K562 (cell line): ENCODE measurements at regions not wholly inside any gene's neighbourhood (a gene's known extent, or its start where the extent isn't known, plus 50 kb on each side); places are given as distances from the start of the nearest gene placed in this dataset.

Source experiments
- ATAC-seq: fragments of 200-7000 bp; cut with Tn5 transposase; 3 replicates; pipeline ENCODE4 v1.9.1; 2020; ENCODE audit warnings: moderate library complexity
- BruUV-seq: library from RNA; stranded (reverse); fragments of 400-500 nt; replicated peaks from 2 replicates; lab custom pipeline; 2021; lab: Mats Ljungman, UMichigan
- CTCF ChIA-PET: fragments of 300-600 bp; formaldehyde crosslinking; extraction: SDS; loops from one replicate; lab custom pipeline; 2021; ENCODE audit warnings: low intra/inter-chr PET ratio; lab: Yijun Ruan, JAX
- POLR2A ChIA-PET: fragments of 300-600, 350-650 bp; sonication (Branson Sonifier 250); formaldehyde crosslinking; extraction: SDS; loops from one replicate; lab custom pipeline; 2021; ENCODE audit warnings: antibody characterized with exemption, inconsistent platforms; lab: Yijun Ruan, JAX
- DNase-seq, 4 experiments: peaks; one replicate each; pipeline versions ENCODE4 v3.0.0 to v3.0.0-alpha.2; 2011 to 2018; ENCODE audit warnings: low spot score in 3 of 4, mixed read lengths in 3 of 4; ENCODE audit errors: extremely low read depth in 1 of 4
- FAIRE-seq: peaks from 2 replicates; lab custom pipeline; 2011; peaks lifted over from hg19 to GRCh38; lab: Jason Lieb, UNC
- H2AFZ ChIP-seq: 2 replicates; pipeline ENCODE4 v1.6.0; 2011; ENCODE audit warnings: low read depth, low read length, control low read depth, inconsistent platforms
- H3K27ac ChIP-seq: fragments of 200-600 bp; 3 replicates; pipeline ENCODE4 v1.8.0; 2011; ENCODE audit warnings: low read depth, mild to moderate bottlenecking, control low read depth, inconsistent platforms, low read length, moderate library complexity, mixed read lengths; ENCODE audit errors: extremely low read depth
- H3K27me3 ChIP-seq, 2 experiments: fragments of 300-600 bp in 1 of 2; 2 replicates in 1 of 2; 3 replicates in 1 of 2; pipeline versions ENCODE4 v1.6.0 to v1.8.0; 2011; ENCODE audit warnings: inconsistent platforms in 2 of 2, low read length in 2 of 2, mild to moderate bottlenecking in 1 of 2, mixed read lengths in 1 of 2, moderate library complexity in 1 of 2; ENCODE audit not compliant: control insufficient read depth in 2 of 2, insufficient read depth in 2 of 2
- H3K36me3 ChIP-seq: fragments of 300-600 bp; 3 replicates; pipeline ENCODE4 v1.8.0; 2011; ENCODE audit warnings: mild to moderate bottlenecking, low read length, inconsistent platforms; ENCODE audit not compliant: control insufficient read depth, insufficient read depth
- H3K4me1 ChIP-seq, 2 experiments: fragments of 200-600 bp in 1 of 2; replicated peaks in 1 of 2; 2 replicates in 1 of 2; 3 replicates in 1 of 2; pipeline versions ENCODE4 v1.5.1 to v1.8.0; 2011; ENCODE audit warnings: inconsistent platforms in 2 of 2, low read length in 2 of 2, mild to moderate bottlenecking in 1 of 2, mixed read lengths in 1 of 2, moderate library complexity in 1 of 2; ENCODE audit not compliant: control insufficient read depth in 2 of 2, insufficient read depth in 2 of 2
- H3K4me2 ChIP-seq: 2 replicates; pipeline ENCODE4 v1.6.1; 2011; ENCODE audit warnings: low read length, control low read depth, inconsistent platforms, mixed read lengths; ENCODE audit not compliant: insufficient read depth
- H3K4me3 ChIP-seq: fragments of 200-600 bp; sonication (generic), shearing (Covaris generic); 2 replicates; pipeline ENCODE4 v1.5.1; 2016; ENCODE audit warnings: control low read depth, inconsistent platforms
- H3K79me2 ChIP-seq: fragments of 200-600 bp; 3 replicates; pipeline ENCODE4 v1.8.0; 2011; ENCODE audit warnings: low read length, inconsistent platforms; ENCODE audit not compliant: control insufficient read depth, insufficient read depth
- H3K9ac ChIP-seq, 2 experiments: 2 replicates each; pipeline versions ENCODE4 v1.6.0 to v1.6.1; 2011; ENCODE audit warnings: low read depth in 2 of 2, low read length in 2 of 2, control low read depth in 1 of 2, inconsistent platforms in 1 of 2, mild to moderate bottlenecking in 1 of 2, mixed read lengths in 1 of 2; ENCODE audit not compliant: insufficient read depth in 1 of 2
- H3K9me1 ChIP-seq: one replicate; pipeline ENCODE4 v1.6.0; 2011; ENCODE audit warnings: inconsistent platforms, mild to moderate bottlenecking, low read length, moderate library complexity; ENCODE audit not compliant: control insufficient read depth, insufficient read depth
- H3K9me3 ChIP-seq: replicated peaks from 2 replicates; pipeline ENCODE4 v1.5.1; 2011; ENCODE audit warnings: low read depth, low read length, inconsistent platforms; ENCODE audit not compliant: control insufficient read depth, insufficient read depth
- H4K20me1 ChIP-seq: replicated peaks from 2 replicates; pipeline ENCODE4 v1.6.1; 2011; ENCODE audit warnings: low read length, inconsistent platforms, mixed read lengths; ENCODE audit not compliant: control insufficient read depth, insufficient read depth
- GABPB1 ChIP-seq: sonication (generic); formaldehyde crosslinking; IDR thresholded peaks from 2 replicates; pipeline ENCODE4 v1.8.0; 2022; ENCODE audit warnings: mild to moderate bottlenecking, missing genetic modification reagents
- IRF2 ChIP-seq: sonication (generic); formaldehyde crosslinking; IDR thresholded peaks from 2 replicates; pipeline ENCODE4 v1.8.1; 2022; ENCODE audit warnings: mild to moderate bottlenecking, missing genetic modification reagents
- KAT2B ChIP-seq: IDR thresholded peaks from one replicate; pipeline ENCODE4 v1.6.1; 2012; ENCODE audit warnings: low read depth, mild to moderate bottlenecking, control low read depth, inconsistent platforms, low read length, moderate library complexity
- LCOR ChIP-seq: sonication (generic); formaldehyde crosslinking; IDR thresholded peaks from 2 replicates; pipeline ENCODE4 v1.8.0; 2022; ENCODE audit warnings: mild to moderate bottlenecking, missing genetic modification reagents
- MIER1 ChIP-seq: fragments of 450-650 bp; IDR thresholded peaks from 2 replicates; pipeline ENCODE4 v1.6.1; 2016; ENCODE audit warnings: antibody characterized with exemption, mild to moderate bottlenecking, low read depth
- RBM22 ChIP-seq: fragments of 200-400 bp; formaldehyde crosslinking; IDR thresholded peaks from 2 replicates; pipeline ENCODE4 v1.6.1; 2018; ENCODE audit warnings: low read length, low read depth; ENCODE audit not compliant: poor library complexity, severe bottlenecking
- SRF ChIP-seq, 2 experiments: fragments of 250-450, 450-650 bp in 1 of 2; sonication (Bioruptor Pico) in 1 of 2; sonication (generic) in 1 of 2; formaldehyde crosslinking; IDR thresholded peaks; 2 replicates each; pipeline versions ENCODE4 v1.5.0 to v1.5.1; 2020 to 2022; ENCODE audit warnings: mild to moderate bottlenecking in 1 of 2, missing genetic modification reagents in 1 of 2
- SRSF7 ChIP-seq: fragments of 200-400 bp; formaldehyde crosslinking; optimal IDR thresholded peaks from 2 replicates; pipeline ENCODE3; 2017; ENCODE audit warnings: mild to moderate bottlenecking, low read depth, low read length
- TGIF2 ChIP-seq: sonication (generic); formaldehyde crosslinking; IDR thresholded peaks from 2 replicates; pipeline ENCODE4 v1.8.1; 2022; ENCODE audit warnings: mild to moderate bottlenecking, missing genetic modification reagents, moderate library complexity
- ZFP30 ChIP-seq: fragments of 250-450 bp; sonication (Bioruptor Pico); IDR thresholded peaks from 2 replicates; pipeline ENCODE4 v1.8.0; 2022; ENCODE audit warnings: moderate library complexity, mild to moderate bottlenecking, inconsistent platforms, borderline replicate concordance
- ZNF3 ChIP-seq: fragments of 250-450 bp; sonication (Bioruptor Pico); IDR thresholded peaks from 2 replicates; pipeline ENCODE4 v1.5.0; 2021; ENCODE audit warnings: mild to moderate bottlenecking, moderate library complexity
- WGBS: fragments of 100-300 bp; shearing (Covaris generic); methylation state at CpG from one replicate; pipeline ENCODE4 v1.1.6; 2016; ENCODE audit warnings: low coverage, mixed read lengths; ENCODE audit not compliant: insufficient coverage; ENCODE audit errors: missing lambda C conversion rate; 5-methylcytosine and 5-hydroxymethylcytosine counted together
- in situ Hi-C: fragments of 300-500 bp; cut with MboI; formaldehyde crosslinking; loops from 4 replicates; pipeline ENCODE4 v1.15.0; 2018; ENCODE audit warnings: inconsistent platforms, mixed read lengths
- intact Hi-C: fragments of 100-400 bp; cut with micrococcal nuclease; formaldehyde crosslinking; loops from 2 replicates; pipeline ENCODE4 v1.14.2; 2022
- TF ChIP-seq, protein P1 (sequence below), 2 experiments: fragments of 450-650 bp in 1 of 2; IDR thresholded peaks; 2 replicates each; pipeline ENCODE4 v1.6.1; 2011 to 2017; ENCODE audit warnings: low read depth in 2 of 2, antibody characterized with exemption in 1 of 2, borderline replicate concordance in 1 of 2, low read length in 1 of 2, mild to moderate bottlenecking in 1 of 2, mixed read lengths in 1 of 2; ENCODE audit not compliant: control insufficient read depth in 1 of 2

DNA sequence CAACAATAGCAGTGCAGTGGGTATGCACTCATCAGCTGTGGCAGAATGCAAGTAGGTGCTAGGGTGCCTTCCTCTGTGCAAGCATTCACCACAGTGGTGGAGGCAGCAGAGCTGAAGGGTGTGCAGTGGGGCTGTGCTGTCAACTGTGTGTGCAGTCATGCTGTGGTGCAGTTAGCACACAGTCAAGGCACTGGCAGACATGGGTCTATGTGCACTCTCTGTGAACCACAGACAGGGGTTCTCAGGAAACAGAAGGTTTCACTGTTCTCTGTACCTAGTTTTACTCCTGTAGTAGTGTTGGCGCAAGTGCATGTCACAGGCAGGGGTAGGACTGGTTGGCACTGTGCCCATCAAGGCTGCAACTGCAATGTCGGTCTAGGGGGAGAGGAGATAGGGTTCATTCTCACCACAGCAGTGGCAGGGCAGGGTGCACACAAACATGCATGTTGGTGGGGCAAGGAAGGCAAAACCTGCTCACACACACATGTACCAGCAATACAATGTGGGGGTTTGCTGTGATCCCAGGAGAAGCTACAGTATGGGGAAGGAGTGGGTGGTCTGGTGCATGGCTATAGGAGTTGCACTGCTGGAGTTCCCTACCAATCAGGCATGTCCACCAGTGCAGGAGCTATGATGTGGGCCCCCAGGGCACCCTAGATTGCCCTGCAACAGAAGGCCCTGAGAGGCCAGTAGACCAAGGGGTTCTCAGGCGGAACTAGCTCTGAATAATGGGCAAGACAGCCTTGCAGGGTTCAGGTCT, 242.7 kb upstream of the DDX18 start:
- Histone ChIP-seq H3K9me1 (no peaks in the 10 kb centered on the region), H3K79me2 (no peaks in the 10 kb centered on the region), H4K20me1 (no peaks in the 10 kb centered on the region), H3K36me3 (no peaks in the 10 kb centered on the region), H3K27ac (no peak overlapping the region), H3K4me1 (no peaks in the 10 kb centered on the region), H2AFZ (no peak overlapping the region), H3K27me3 (no peaks in the 10 kb centered on the region), H3K9me3 (no peaks in the 10 kb centered on the region), H3K4me2 (no peak overlapping the region)
- intact Hi-C loops: no loop called here
- DNase-seq (no peak), FAIRE-seq (no peak)
- CTCF ChIA-PET: no interaction called here
- no TSS peak for BruUV-seq
- WGBS: 0% methylated on average over 3 of the region's 3 CpGs
- POLR2A ChIA-PET: no interaction called here
- in situ Hi-C loops: no loop called here
- TF ChIP-seq GABPB1 (no peak), SRF (CRISPR knock-in tag; IDR thresholded peaks at IDR 0.05) (no peak), ZNF3 (no peak), RBM22 (no peak), ZFP30 (CRISPR knock-in tag) (no peak), LCOR (no peak), TGIF2 (CRISPR knock-in tag) (no peak), KAT2B (no peak), IRF2 (CRISPR knock-in tag) (no peak), SRSF7 (no peak), MIER1 (no peak)
- TF ChIP-seq, protein P1, sequence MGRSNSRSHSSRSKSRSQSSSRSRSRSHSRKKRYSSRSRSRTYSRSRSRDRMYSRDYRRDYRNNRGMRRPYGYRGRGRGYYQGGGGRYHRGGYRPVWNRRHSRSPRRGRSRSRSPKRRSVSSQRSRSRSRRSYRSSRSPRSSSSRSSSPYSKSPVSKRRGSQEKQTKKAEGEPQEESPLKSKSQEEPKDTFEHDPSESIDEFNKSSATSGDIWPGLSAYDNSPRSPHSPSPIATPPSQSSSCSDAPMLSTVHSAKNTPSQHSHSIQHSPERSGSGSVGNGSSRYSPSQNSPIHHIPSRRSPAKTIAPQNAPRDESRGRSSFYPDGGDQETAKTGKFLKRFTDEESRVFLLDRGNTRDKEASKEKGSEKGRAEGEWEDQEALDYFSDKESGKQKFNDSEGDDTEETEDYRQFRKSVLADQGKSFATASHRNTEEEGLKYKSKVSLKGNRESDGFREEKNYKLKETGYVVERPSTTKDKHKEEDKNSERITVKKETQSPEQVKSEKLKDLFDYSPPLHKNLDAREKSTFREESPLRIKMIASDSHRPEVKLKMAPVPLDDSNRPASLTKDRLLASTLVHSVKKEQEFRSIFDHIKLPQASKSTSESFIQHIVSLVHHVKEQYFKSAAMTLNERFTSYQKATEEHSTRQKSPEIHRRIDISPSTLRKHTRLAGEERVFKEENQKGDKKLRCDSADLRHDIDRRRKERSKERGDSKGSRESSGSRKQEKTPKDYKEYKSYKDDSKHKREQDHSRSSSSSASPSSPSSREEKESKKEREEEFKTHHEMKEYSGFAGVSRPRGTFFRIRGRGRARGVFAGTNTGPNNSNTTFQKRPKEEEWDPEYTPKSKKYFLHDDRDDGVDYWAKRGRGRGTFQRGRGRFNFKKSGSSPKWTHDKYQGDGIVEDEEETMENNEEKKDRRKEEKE (IDR thresholded peaks at IDR 0.05; ENCODE audit: borderline replicate concordance in 1 of 2, control insufficient read depth in 1 of 2, low read depth in 2 of 2, low read length in 1 of 2): no peak
- TF ChIP-seq, all 486 proteins: peak for 0
- H3K4me3 ChIP-seq: no peak overlapping the region
- no peak for ATAC-seq
- H3K9ac ChIP-seq: no peak overlapping the region
